SIG-M5 treated with dmso at 0.1 percent for 504 hours (cell line): ENCODE measurements at regions not wholly inside any gene's neighbourhood (a gene's known extent, or its start where the extent isn't known, plus 50 kb on each side); places are given as distances from the start of the nearest gene placed in this dataset.
A peak's percentile ranks its signal among the peaks of the same experiment; 100 is the strongest.
"Not testable (repeated sequence)": the region's sequence is repeated elsewhere in the genome, so short reads cannot be mapped to it uniquely, and the experiment has no call there.

ENCODE experiments used
- DNase-seq: peaks from one replicate; lab custom pipeline; 2025; ENCODE audit not compliant: unreplicated experiment; lab: John Stamatoyannopoulos, UW

DNA sequence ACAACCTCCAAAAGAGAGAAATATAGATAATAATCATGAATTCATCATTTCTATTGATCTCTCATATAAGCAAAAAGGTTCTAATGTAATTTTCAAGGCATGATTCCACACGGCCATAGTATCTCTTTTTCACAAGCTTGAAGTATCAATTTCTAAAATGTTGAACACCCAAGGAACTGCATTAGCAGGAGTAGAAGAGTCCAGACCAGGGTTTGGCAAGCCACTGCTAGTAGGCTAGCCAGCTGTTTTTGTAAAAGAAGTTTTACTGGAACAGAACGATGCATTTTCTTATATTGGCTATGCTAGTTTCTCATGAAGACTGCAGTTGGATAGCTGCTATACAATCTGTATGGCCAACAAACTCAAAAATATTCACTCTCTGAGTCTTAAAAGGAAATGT is 481.5 kb upstream of the MIR17HG start:
- no peak for DNase-seq

DNA sequence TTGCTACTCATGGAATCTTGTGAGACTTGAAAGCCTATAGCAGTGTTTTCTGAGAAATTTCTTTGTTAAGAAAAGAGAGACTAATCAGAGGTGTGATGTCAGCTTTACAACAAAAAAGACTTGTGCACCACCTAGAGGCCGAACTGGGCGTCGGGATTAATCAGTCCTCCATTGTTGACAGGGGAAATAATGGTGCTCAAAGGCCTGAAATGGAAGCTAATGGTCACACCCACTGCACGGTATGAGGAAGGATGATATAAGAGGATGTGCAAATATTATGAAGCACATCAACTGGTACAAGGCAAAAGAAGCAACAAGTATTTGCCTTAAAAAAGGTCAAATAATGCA is 480.2 kb upstream of the MIR17HG start:
- peak; percentile 81 for DNase-seq

DNA sequence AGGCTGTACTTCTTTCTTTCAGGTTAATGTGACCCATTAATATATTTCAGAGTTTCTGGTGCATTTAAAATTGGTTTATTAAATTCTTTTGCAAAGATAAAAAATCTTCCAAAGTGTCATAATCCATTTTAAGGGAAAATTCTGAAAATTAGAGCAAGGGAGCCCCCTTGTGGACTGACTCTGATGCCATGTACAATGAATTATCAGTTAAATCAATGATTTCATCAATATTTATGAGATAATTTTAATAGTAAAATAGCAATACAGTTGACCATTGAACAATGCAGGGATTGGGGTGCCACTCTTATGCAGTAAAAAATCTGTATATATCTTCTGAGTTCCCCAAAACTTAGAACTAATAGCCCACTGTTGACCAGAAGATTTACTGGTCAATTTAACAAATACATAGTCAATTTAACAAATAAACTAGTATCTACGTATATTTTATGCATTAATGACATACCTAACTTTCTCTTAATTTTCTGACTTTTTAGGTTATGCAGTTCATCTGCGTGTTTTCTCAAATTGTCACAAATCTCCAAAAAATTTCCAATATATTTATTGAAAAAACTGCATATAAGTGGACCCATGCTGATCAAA is 479.1 kb upstream of the MIR17HG start:
- DNase-seq, result peak; percentile 1

DNA sequence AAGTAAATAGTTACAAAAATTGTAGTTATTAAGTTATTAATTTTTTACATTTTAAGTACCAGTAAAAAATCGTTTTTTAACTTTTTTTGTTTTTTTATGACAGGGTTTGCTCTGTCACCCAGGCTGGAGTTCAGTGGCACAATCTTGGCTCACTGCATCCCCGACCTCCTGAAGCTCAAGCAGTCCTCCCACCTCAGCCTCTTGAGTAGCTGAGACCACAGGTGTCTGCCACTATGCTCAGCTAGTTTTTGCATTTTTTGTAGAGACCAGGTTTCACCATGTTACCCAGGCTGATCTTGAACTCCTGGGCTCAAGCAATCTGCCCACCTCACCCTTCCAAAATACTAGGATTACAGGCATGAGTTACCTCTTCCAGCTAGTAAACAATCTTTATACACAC is 477.9 kb upstream of the MIR17HG start:
- no peak for DNase-seq

DNA sequence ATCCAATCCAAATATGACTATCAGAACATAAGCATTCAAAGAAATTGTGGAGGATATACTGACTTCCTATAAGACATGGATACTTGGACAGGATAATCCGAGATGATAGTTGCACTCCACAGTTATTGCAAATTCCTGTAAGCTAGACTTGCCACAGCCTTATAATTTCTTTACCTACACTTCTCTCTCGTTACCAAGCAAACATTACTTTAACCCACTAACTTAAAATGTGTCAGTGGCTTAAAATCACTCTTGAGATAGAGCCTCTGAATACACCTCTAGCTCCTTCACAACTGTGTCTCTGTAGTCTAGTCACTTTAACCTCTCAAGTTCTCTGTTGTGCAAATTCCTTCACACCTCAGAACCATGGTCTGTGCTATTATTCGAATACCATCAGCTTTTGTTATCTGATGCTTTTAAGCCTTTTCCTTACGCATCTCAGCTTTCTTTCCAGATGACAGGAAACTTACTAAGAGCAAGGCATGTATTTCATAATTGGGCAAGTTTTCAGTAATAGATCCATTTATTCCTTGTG is 474.9 kb upstream of the MIR17HG start:
- DNase-seq, result no peak

DNA sequence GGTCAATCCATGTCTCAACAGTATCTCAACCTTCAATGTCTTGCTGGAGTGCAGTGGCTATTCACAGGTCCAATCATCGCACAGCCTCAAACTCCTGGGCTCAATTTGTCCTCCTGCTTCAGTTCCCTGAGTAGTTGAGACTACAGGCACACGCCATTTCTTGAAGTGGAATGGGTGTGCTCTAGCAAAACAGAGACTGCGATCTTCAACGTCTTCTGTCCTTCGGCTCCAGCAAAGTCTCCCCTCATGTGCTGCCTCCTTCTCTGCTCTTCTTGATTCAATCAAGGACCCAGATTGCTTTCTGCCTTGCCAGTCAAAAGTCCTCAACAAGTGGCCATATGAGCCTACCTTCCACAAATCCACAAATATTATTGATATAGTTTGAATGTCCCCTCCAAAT is 466.7 kb upstream of the MIR17HG start:
- DNase-seq, result no peak

DNA sequence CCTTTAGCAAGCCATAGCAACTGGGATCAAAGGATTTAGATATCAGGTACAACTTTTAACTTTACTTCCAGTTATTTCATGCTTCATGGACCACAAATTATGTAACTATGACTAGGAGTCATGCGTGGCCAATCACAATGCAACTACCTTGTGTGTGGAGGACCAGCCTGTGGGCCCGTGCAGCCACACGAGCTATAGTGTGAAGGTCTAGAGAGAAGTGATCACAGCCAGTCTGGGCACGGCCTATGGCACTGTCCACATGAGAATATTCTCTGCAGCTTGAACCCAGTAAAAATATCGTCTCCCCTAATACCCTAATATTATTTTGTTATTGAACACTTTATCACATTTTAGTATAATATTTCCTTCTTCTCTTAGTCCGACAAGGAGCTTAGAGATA is 464.9 kb upstream of the MIR17HG start:
- no peak for DNase-seq

DNA sequence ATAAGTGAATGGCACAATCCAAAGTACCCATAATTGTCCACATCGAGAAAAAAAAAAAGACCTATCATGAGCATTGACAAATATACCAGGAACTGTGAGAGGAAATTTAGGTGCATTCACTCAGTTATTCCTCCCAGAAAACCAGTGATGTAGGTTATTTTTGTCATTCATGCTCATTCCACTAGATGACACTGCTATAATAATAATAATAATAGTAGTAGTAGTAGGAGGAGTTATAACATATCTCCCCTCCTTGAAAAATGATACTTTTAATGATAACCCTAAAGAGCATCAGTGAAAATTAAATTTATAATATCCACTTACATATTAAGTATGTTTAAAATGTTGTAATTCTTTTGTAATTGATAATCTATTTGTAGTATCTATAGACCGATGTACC is 463.9 kb upstream of the MIR17HG start:
- DNase-seq, result no peak

DNA sequence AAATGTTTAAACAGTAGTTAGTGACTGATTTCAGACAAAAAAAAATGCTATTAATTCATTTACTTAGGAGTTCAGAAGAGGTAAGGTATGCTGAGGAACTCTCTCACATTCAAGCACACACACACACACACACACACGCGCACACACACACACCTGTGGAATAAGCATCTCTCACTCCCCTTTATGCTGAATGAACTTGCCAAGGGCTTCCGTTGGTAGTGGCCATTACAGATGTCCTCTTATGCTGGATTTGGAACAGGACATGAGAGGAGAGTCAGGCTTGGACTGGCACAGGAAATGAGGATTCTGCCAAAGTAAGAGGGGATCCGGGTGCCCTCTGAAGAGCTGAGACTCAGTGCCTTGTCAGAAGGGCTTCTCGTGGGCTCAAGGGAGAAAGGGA is 463.4 kb upstream of the MIR17HG start:
- no peak for DNase-seq

DNA sequence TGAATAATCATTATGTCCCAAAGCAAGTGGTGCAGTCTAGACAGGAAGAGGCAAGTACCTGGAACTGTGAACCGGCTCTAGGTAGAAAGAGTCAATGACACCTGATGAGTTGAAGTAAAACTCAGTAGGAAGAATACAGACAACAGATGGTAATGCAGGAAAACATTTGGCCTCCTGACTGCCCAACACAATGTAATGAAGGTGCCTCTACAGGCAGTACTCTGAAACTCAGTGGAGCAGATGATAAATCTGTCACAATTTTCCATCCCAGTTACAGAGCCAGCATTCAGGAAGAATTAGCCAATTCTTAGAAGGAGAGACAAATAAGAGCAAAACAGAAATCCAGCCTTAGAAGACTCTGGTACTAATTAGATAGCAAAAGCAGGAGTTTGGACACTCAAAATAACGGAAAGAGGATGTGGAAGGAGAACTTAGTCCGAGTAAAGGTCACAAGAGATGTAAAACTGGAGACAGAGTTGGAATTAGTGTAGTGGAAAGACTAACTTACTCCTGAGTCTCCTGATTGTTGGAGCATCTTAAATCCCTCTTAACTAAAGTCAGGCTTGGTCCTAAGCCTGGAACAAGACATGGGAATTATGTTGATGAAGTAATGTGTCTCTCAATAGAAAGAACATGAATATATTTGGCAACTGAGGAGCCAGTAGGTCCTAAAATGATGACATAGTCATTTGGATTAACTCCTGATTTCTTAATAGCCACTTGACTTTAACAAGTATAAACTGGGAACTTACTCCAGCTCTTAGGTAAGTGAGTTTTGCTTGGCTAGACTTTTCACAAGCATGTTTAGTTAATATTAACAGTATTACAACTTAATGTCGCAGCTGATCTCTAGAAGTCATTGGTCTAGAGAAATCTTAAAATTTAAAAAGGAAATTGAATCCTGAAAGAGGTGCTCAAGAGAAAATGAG is 457.3 kb upstream of the MIR17HG start:
- no peak for DNase-seq

DNA sequence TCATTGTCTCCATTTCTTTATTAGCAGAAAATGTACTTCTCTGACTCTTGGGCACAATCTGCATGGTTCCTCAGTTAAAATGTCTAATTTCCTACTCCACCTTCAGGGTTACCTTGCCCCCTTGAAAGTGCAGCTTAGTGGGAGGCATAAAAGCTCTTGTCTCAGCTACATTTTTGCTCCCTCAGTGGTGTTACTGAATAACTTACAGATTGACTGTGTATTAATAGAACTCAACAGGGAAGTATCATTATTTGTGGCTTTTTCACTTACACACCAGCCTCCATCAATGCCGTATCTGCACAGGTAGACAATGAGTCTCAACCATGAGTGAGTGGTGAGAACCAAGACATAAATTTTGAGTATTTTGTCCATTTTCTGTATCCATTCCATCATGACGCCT is 456.2 kb upstream of the MIR17HG start:
- DNase-seq, result no peak

DNA sequence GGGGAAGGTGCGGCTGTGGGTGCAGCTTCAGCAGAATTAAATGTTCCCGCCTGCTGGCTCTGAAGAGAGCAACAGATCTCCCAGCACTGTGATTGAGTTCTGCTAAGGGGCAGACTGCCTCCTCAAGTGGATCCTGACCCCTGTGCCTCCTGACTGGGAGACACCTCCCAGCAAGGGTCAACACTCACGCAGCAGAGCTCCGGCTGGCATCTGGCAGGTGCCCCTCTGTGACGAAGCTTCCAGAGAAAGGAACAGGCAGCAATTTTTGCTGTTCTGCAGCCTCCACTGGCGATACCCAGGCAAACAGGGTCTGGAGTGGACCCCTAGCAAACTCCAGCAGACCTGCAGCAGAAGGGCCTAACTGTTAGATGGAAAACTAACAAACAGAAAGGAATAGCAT is 454.3 kb upstream of the MIR17HG start:
- DNase-seq, result not testable (repeated sequence)

DNA sequence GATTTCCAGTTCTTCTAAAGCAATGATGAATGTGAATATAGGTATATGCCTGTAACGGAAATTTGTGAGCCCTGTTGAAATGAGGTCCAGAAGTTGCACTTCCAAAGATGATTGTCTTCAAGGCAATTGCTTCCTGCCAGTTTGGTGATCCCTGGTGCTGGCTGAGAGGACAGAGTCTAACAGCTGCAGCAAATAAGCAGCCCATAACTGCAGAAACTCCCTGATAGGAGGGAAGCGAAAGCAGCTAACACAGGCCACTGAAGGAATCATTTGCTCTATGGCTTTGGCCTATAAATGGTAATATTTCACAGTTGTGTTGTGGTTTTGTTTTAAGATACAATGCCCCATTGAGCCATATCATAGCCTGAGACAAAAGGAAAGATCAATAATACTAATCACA is 451.5 kb upstream of the MIR17HG start:
- DNase-seq, result no peak

DNA sequence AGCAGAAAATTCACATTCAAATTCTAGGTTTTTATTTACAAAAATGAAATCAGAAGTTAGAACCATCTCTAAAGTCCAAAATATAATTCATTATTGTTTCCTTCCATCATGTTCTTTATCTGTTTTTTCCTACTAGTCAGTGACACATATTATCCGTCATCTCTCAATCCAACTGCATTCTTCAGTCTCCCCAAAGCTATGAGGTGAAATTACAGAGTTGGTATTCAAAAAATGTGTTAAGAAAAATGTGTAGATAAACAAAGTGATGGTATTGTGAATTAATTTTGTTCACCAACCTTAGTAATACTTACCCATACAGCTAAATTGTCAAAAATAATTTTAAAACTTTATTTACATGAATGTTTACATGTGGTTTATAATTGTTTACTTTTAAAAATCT is 448.7 kb upstream of the MIR17HG start:
- DNase-seq, result no peak

DNA sequence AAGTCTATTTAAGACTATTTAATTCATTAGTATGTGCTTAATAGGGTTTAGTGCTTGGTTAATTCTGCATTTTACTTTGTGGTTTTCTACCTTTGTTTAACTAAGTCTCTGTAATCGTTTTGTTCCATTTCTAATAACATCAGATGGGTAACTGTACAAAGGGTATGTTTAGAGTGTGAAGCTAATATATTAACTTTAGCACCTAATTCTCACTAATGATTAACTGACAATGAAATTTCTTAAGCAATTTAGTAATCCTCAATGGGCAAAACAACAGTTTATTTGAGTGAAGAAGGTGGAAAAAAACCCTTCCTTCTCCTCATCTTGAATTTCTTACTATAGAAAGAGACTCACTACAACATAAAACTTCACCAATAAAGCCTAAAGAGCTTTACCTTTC is 448.1 kb upstream of the MIR17HG start:
- DNase-seq, result no peak

DNA sequence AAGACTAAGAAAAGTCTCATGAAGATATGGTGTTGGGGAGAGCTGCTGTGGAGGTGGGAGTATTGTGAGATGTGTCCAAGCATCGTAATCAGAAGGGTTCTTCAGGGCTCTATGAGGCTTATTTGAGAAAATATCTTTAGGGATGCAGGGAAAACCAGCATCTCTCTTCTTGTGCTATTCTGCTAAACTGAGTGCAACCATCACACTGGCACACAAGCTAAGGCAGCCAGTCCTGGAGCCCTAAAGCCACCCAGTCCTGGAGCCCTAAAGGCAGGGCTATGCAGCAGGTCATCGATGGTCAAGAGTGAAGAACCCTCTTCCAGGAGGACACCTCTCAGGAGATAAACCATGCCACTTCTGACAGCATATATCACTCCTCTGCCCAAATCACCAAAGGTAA is 445.2 kb upstream of the MIR17HG start:
- no peak for DNase-seq

DNA sequence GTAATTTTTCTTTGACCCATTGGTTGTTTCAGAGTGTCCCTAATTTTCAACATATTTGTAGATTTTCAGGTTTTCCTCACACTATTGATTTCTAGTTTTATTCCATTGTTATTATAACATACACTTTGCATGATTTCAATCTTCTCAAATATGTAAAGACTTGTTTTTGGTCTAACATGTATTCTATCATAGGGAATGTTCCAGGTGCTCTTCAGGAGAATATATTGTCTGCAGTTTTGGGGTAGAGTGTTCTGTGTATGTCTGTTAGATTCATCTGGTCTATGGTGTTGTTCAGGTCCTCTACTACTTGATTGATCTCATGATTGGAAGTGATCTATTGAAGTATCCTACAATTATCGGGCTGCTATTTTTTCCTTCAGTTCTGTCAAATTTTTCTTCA is 440.9 kb upstream of the MIR17HG start:
- no peak for DNase-seq

DNA sequence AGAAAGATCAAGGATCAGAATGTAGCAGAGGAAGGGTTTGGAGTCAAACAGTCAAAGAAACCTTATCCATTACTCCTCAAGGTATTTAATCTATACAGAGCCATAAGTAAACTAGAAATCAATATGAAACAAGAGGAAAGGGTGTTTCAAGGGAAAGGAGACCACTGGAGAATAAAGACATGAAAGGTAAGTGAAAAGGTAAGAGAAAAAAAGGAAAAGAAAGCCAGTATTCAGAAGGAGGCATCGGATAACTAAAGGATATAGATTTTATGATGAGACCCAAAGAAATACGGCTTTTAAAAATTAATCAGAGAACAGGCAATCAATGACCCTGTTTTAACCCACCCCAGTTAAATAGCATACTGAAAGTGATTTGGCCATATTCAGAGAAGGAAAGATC is 438.7 kb upstream of the MIR17HG start:
- DNase-seq, result no peak

DNA sequence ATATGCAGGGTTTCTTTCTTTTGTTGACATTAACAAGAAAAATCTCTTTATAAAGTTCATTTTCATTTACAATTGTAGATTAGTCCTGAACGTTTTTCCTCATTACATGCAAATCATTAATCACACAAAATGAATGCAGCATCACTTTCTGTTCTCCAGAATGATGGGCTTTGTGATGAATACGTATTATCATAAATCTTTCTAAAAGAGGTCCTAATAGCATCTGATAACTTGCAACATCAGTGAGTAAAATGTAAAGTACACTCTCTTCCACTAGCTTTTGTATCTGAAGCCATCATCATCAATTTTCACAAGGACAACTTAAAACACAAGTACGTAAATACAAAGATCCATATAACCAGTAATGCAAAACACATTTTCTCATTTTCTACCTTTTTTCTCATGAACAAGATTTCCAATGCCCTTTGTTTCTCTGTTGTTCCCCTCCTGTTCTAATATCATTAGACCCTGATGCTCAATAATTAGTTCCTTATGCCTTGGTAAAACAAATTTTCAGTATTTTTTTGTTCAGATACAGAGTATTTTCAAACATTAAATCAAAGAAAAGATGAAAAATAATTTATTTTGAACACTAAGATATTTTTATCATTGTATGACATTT is 437.4 kb upstream of the MIR17HG start:
- DNase-seq, result no peak

DNA sequence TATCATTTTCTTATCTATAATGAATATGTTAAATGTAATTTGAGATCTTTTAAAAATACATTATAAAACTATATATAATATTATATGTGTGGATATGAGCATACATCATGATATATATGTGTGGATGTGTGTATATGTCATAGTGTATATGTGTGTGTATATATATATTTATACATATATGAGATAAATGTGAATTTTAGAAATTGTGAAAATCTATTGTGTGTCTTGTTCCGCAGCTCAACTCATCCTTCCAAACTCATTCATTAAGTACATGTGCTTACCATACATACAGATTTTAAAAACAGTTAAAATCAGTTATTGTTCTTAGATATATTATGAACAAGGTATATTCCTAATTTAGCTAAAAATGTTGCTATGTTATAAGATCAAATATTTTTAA is 435.2 kb upstream of the MIR17HG start:
- DNase-seq, result no peak

DNA sequence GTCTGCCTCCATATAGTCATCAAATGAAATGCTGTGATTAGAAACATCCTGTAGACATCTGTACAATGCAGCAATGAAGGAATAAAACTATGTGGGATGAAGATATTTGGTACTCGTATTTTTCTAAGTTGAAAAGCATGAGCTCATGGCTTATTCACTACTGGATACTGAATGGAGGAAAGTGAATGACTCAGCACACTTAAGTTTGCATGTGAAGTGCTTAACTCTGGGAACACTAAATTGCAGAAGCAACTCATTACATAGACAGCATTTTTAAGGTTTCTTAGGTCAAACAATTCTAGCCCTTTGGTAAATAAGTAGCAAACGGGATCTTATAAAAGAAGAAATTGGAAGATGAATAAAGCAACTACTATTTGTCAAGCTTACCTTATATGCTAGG is 429.0 kb upstream of the MIR17HG start:
- DNase-seq, result no peak

DNA sequence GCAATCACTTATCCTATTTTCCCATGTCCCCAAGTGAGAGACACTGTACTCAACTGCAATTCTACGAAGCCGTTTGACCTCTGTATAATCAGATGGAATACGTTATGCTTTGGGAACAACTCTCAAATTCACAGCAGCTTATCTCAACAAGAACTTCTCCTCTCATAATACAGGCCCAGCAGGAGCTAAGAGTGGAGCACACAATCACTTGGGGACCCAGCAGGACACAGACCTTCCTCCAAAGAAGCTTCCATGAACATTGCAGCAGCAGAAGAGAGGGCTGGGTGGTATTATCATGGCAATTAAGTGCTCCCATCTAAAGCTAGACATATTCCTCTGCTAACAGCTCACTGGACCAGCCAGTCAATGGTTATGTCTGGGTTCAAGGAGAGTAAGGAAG is 428.3 kb upstream of the MIR17HG start:
- no peak for DNase-seq
